Chondrocyte (in vitro differentiated cells): ENCODE measurements at regions not wholly inside any gene's neighbourhood (a gene's known extent, or its start where the extent isn't known, plus 50 kb on each side); places are given as distances from the start of the nearest gene placed in this dataset.

ENCODE experiments used
- DNase-seq: peaks from one replicate; pipeline ENCODE4 v3.0.0; 2021; ENCODE audit warnings: mixed read lengths, low spot score
- H3K27ac Mint-ChIP-seq: one replicate; pipeline ENCODE4 v1.8.0; 2021; ENCODE audit warnings: mild to moderate bottlenecking, moderate library complexity, mixed read lengths; ENCODE audit not compliant: unreplicated experiment
- H3K27me3 Mint-ChIP-seq: 2 replicates; pipeline ENCODE4 v1.8.0; 2021; ENCODE audit warnings: low read depth, mixed read lengths
- H3K36me3 Mint-ChIP-seq: 2 replicates; pipeline ENCODE4 v1.8.0; 2021; ENCODE audit warnings: low read depth, mixed read lengths
- H3K4me1 Mint-ChIP-seq: 2 replicates; pipeline ENCODE4 v1.8.0; 2021; ENCODE audit warnings: low read depth, mild to moderate bottlenecking, mixed read lengths
- H3K4me3 Mint-ChIP-seq: one replicate; pipeline ENCODE4 v1.8.0; 2021; ENCODE audit warnings: mild to moderate bottlenecking, moderate library complexity, mixed read lengths; ENCODE audit not compliant: unreplicated experiment
- H3K9me3 Mint-ChIP-seq: 2 replicates; pipeline ENCODE4 v1.8.0; 2021; ENCODE audit warnings: low read depth, mixed read lengths
- TF ChIP-seq, protein P1 (sequence below): fragments of 200-600 bp; sonication (generic); IDR thresholded peaks from 2 replicates; pipeline ENCODE4 v1.5.0; 2021; ENCODE audit warnings: antibody characterized with exemption, mild to moderate bottlenecking, moderate library complexity

DNA sequence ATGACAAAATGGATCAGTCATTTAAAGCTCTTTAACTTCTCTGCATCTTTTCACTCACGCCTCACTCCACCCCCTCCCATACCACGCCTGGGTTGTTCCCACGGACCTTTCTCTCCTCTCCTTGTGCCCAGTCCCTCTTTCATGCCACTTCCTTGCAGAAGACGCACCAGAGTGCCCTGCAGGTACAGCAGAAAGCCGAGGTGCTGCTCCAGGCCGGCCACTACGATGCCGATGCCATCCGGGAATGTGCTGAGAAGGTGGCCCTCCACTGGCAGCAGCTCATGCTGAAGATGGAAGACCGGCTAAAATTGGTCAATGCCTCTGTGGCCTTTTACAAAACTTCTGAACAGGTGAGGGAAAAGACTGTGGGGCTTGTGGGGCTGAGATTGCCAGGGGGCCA lies 296.1 kb upstream of the UMPS start:
- DNase-seq = no peak
- no peak overlapping the region for H3K4me3 Mint-ChIP-seq
- TF ChIP-seq, protein P1, sequence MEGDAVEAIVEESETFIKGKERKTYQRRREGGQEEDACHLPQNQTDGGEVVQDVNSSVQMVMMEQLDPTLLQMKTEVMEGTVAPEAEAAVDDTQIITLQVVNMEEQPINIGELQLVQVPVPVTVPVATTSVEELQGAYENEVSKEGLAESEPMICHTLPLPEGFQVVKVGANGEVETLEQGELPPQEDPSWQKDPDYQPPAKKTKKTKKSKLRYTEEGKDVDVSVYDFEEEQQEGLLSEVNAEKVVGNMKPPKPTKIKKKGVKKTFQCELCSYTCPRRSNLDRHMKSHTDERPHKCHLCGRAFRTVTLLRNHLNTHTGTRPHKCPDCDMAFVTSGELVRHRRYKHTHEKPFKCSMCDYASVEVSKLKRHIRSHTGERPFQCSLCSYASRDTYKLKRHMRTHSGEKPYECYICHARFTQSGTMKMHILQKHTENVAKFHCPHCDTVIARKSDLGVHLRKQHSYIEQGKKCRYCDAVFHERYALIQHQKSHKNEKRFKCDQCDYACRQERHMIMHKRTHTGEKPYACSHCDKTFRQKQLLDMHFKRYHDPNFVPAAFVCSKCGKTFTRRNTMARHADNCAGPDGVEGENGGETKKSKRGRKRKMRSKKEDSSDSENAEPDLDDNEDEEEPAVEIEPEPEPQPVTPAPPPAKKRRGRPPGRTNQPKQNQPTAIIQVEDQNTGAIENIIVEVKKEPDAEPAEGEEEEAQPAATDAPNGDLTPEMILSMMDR = no peak
- peaks cover 5% of the 10 kb centered on the region for H3K9me3 Mint-ChIP-seq
- no peaks in the 10 kb centered on the region for H3K27me3 Mint-ChIP-seq
- H3K36me3 Mint-ChIP-seq = peaks cover 30% of the 10 kb centered on the region
- H3K4me1 Mint-ChIP-seq = peaks cover 4% of the 10 kb centered on the region
- H3K27ac Mint-ChIP-seq = no peak overlapping the region

DNA sequence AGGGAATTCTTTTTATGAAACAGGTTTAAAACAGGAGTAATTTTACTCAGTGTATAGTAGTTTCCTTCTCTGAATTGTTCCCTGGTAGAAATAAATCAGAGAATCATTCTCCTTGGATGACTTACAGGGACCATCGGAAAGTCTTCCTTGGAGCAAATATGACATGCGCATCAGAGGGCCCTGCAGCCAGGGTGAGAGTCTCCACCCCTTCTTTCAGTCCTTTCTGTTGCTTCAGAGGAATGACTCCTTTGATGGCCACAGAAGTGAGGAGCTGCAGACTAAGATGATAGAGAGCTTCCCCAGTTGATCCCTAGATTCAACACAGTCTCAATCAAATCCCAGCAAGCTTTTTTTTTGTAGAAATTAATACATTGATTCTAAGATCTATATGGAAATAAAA lies 294.8 kb upstream of the UMPS start:
- Mint-ChIP-seq H3K4me3 (no peak overlapping the region), H3K4me1 (no peaks in the 10 kb centered on the region), H3K9me3 (peaks cover 5% of the 10 kb centered on the region), H3K27ac (no peak overlapping the region), H3K36me3 (peaks cover 30% of the 10 kb centered on the region), H3K27me3 (no peaks in the 10 kb centered on the region)
- TF ChIP-seq, protein P1 = no peak
- DNase-seq = no peak

DNA sequence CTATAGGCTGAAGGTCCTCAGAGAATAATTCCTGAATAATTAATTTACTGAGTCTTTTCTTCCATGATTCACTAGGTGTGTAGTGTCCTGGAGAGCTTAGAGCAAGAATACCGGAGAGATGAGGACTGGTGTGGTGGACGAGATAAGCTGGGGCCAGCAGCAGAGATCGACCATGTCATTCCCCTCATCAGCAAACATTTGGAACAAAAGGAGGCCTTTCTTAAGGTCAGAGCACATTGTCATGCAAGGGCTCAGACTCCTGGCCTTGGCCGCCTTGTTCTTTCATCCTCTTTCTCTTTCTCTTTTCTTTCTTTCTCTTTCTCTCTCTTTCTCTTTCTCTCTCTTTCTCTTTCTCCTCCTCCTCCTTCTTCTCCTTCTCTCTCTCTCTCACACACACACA lies 291.4 kb upstream of the UMPS start:
- Mint-ChIP-seq H3K27me3 (no peaks in the 10 kb centered on the region), H3K27ac (no peak overlapping the region), H3K4me1 (peaks cover 2% of the 10 kb centered on the region), H3K4me3 (no peak overlapping the region), H3K9me3 (peaks cover 5% of the 10 kb centered on the region), H3K36me3 (peaks cover 31% of the 10 kb centered on the region)
- TF ChIP-seq, protein P1 = no peak
- no peak for DNase-seq

DNA sequence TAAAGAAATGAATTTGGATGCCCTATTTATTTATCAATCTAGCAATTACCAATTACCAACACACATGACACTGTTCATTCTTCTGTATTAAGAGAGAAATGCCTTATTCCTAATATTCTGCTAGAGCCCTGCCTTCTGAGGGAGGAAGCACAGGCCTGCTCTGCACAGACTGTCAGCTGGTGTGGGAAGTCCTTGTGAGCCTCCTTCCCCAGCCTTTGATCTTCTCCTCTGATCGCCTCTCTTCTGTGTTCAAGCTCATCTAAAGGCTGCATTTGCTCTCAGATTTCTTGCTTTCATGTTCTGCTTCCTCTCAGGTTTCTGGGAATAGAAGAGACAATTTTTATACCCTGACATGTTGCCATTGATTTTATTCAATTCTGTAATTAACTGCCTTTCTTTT lies 290.6 kb upstream of the UMPS start:
- no peak overlapping the region for H3K27ac Mint-ChIP-seq

DNA sequence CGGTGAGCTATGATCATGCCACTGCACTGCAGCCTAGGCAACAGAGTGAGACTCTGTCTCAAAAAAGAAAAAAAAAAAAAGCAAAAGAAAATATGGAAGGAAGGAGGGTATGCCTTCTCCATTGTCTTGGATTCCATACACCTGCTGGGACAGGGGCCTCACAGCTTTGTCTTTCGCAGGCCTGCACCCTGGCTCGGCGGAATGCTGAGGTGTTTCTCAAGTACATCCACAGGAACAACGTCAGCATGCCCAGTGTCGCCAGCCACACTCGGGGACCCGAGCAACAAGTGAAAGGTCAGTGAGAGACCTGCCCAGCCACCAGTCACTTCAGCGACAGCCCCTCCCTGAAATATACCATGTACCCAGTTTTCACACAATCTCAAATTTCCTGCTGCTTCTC lies 288.5 kb upstream of the UMPS start:
- peak; percentile 73 for DNase-seq
- Mint-ChIP-seq H3K27ac (no peak overlapping the region), H3K27me3 (no peaks in the 10 kb centered on the region), H3K4me3 (no peak overlapping the region), H3K9me3 (no peaks in the 10 kb centered on the region), H3K4me1 (peaks cover 2% of the 10 kb centered on the region), H3K36me3 (peaks cover 11% of the 10 kb centered on the region)
- TF ChIP-seq, protein P1 = no peak

More for the DNA sequence above, 290.6 kb upstream of the UMPS start:
- no peak overlapping the region for H3K4me3 Mint-ChIP-seq
- H3K9me3 Mint-ChIP-seq = peaks cover 5% of the 10 kb centered on the region
- H3K36me3 Mint-ChIP-seq = peaks cover 25% of the 10 kb centered on the region
- H3K27me3 Mint-ChIP-seq = no peaks in the 10 kb centered on the region
- TF ChIP-seq, protein P1 = no peak
- H3K4me1 Mint-ChIP-seq = peaks cover 2% of the 10 kb centered on the region
- no peak for DNase-seq
